DOHH2 (cell line): ENCODE measurements at regions not wholly inside any gene's neighbourhood (a gene's known extent, or its start where the extent isn't known, plus 50 kb on each side); places are given as distances from the start of the nearest gene placed in this dataset.

Experiments
- H3F3A ChIP-seq: fragments of 200-600 bp; sonication (generic), shearing (Covaris generic); 2 replicates; pipeline ENCODE4 v1.6.0; 2016; ENCODE audit warnings: antibody characterized with exemption, mild to moderate bottlenecking; ENCODE audit not compliant: control insufficient read depth, insufficient read depth
- H3K27ac ChIP-seq: fragments of 200-600 bp; sonication (generic); 2 replicates; pipeline ENCODE4 v1.5.1; 2014; ENCODE audit warnings: low read depth, mild to moderate bottlenecking, low read length, moderate library complexity
- H3K27me3 ChIP-seq: fragments of 200-600 bp; sonication (generic); 2 replicates; pipeline ENCODE4 v1.6.1; 2014; ENCODE audit warnings: mild to moderate bottlenecking, low read length, mixed read lengths; ENCODE audit not compliant: control insufficient read depth
- H3K36me3 ChIP-seq: fragments of 200-600 bp; sonication (generic); 2 replicates; pipeline ENCODE4 v1.6.1; 2014; ENCODE audit warnings: mild to moderate bottlenecking, low read length, moderate library complexity, mixed read lengths; ENCODE audit not compliant: control insufficient read depth
- H3K4me1 ChIP-seq: fragments of 200-600 bp; sonication (generic); 2 replicates; pipeline ENCODE4 v1.6.1; 2014; ENCODE audit warnings: mild to moderate bottlenecking, low read length, mixed read lengths; ENCODE audit not compliant: control insufficient read depth
- H3K4me2 ChIP-seq: fragments of 200-600 bp; sonication (generic); 2 replicates; pipeline ENCODE4 v1.6.0; 2014; ENCODE audit warnings: mild to moderate bottlenecking, low read length, moderate library complexity
- H3K4me3 ChIP-seq: fragments of 200-600 bp; sonication (generic); 2 replicates; pipeline ENCODE4 v1.5.1; 2014; ENCODE audit warnings: mild to moderate bottlenecking, low read length, mixed read lengths
- H3K79me2 ChIP-seq: fragments of 200-600 bp; sonication (generic); 2 replicates; pipeline ENCODE4 v1.6.1; 2014; ENCODE audit warnings: mild to moderate bottlenecking, low read length, mixed read lengths; ENCODE audit not compliant: control insufficient read depth
- H3K9me2 ChIP-seq: fragments of 200-600 bp; sonication (generic); replicated peaks from 2 replicates; pipeline ENCODE4 v1.6.1; 2014; ENCODE audit warnings: mild to moderate bottlenecking, low read length, mixed read lengths; ENCODE audit not compliant: control insufficient read depth
- H3K9me3 ChIP-seq: fragments of 200-600 bp; sonication (generic); 2 replicates; pipeline ENCODE4 v1.6.1; 2014; ENCODE audit warnings: antibody characterized with exemption, low read length, mixed read lengths; ENCODE audit not compliant: control insufficient read depth, insufficient read depth
- H4K20me1 ChIP-seq: fragments of 200-600 bp; sonication (generic); 2 replicates; pipeline ENCODE4 v1.6.0; 2014; ENCODE audit warnings: low read depth, mild to moderate bottlenecking, antibody characterized with exemption, low read length, moderate library complexity; ENCODE audit not compliant: control insufficient read depth, insufficient read depth
- CTCF ChIP-seq: fragments of 200-600 bp; sonication (generic); IDR thresholded peaks from one replicate; pipeline ENCODE4 v1.5.1; 2014; ENCODE audit warnings: antibody characterized with exemption, mild to moderate bottlenecking, low read depth, low read length; ENCODE audit not compliant: poor library complexity, severe bottlenecking
- EZH2phosphoT487 ChIP-seq: fragments of 200-600 bp; sonication (generic); IDR thresholded peaks from 2 replicates; pipeline ENCODE4 v1.6.1; 2017; ENCODE audit warnings: borderline replicate concordance, mild to moderate bottlenecking, antibody characterized with exemption, low read length, moderate library complexity, mixed read lengths

- H3K9me3 ChIP-seq: no peaks in the 10 kb centered on the region
- H3K9me2 ChIP-seq: no peaks in the 10 kb centered on the region
- H3K79me2 ChIP-seq: no peaks in the 10 kb centered on the region
- no peaks in the 10 kb centered on the region for H3F3A ChIP-seq
- no peak overlapping the region for H3K4me2 ChIP-seq
- H4K20me1 ChIP-seq: no peaks in the 10 kb centered on the region
- H3K27ac ChIP-seq: no peak overlapping the region
- no peaks in the 10 kb centered on the region for H3K27me3 ChIP-seq
- H3K4me1 ChIP-seq: no peaks in the 10 kb centered on the region
- no peak overlapping the region for H3K4me3 ChIP-seq
- no peaks in the 10 kb centered on the region for H3K36me3 ChIP-seq
- TF ChIP-seq EZH2phosphoT487 (no peak), CTCF (no peak)
Measured at GRCh38 chr2:194395818-194396217, 1261.2 kb upstream of the SLC39A10 start.

GRCh38 chr2:194385376-194385775, 1271.7 kb upstream of the SLC39A10 start:
- peaks cover 14% of the 10 kb centered on the region for H3K9me3 ChIP-seq
- H3K9me2 ChIP-seq: no peaks in the 10 kb centered on the region
- no peak overlapping the region for H3K4me3 ChIP-seq
- H3K27ac ChIP-seq: no peak overlapping the region
- TF ChIP-seq EZH2phosphoT487 (no peak), CTCF (no peak)
- H3F3A ChIP-seq: no peaks in the 10 kb centered on the region
- H3K4me2 ChIP-seq: no peak overlapping the region
- no peaks in the 10 kb centered on the region for H3K36me3 ChIP-seq
- H3K27me3 ChIP-seq: no peaks in the 10 kb centered on the region
- H3K79me2 ChIP-seq: no peaks in the 10 kb centered on the region
- no peaks in the 10 kb centered on the region for H4K20me1 ChIP-seq
- no peaks in the 10 kb centered on the region for H3K4me1 ChIP-seq

- H3K36me3 ChIP-seq: no peaks in the 10 kb centered on the region
- H3K9me2 ChIP-seq: no peaks in the 10 kb centered on the region
- H3K27me3 ChIP-seq: no peaks in the 10 kb centered on the region
- H3K27ac ChIP-seq: no peak overlapping the region
- no peaks in the 10 kb centered on the region for H3K79me2 ChIP-seq
- H3F3A ChIP-seq: no peaks in the 10 kb centered on the region
- TF ChIP-seq CTCF: no peak
- no peak for TF ChIP-seq EZH2phosphoT487
- no peaks in the 10 kb centered on the region for H4K20me1 ChIP-seq
- H3K9me3 ChIP-seq: peaks cover 14% of the 10 kb centered on the region
- no peak overlapping the region for H3K4me2 ChIP-seq
- H3K4me3 ChIP-seq: no peak overlapping the region
- no peaks in the 10 kb centered on the region for H3K4me1 ChIP-seq
Measured at GRCh38 chr2:194383401-194383800, 1273.6 kb upstream of the SLC39A10 start.

- H3K4me3 ChIP-seq: no peak overlapping the region
- no peak overlapping the region for H3K27ac ChIP-seq
- no peak for TF ChIP-seq CTCF
- no peak for TF ChIP-seq EZH2phosphoT487
- H3K79me2 ChIP-seq: no peaks in the 10 kb centered on the region
- no peaks in the 10 kb centered on the region for H4K20me1 ChIP-seq
- H3K27me3 ChIP-seq: no peaks in the 10 kb centered on the region
- no peaks in the 10 kb centered on the region for H3F3A ChIP-seq
- no peak overlapping the region for H3K4me2 ChIP-seq
- no peaks in the 10 kb centered on the region for H3K9me2 ChIP-seq
- H3K9me3 ChIP-seq: peaks cover 14% of the 10 kb centered on the region
- no peaks in the 10 kb centered on the region for H3K36me3 ChIP-seq
- H3K4me1 ChIP-seq: no peaks in the 10 kb centered on the region
Measured at GRCh38 chr2:194382221-194382620, 1274.8 kb upstream of the SLC39A10 start.
